ENCODE measurements at regions not wholly inside any gene's neighbourhood (a gene's known extent, or its start where the extent isn't known, plus 50 kb on each side); places are given as distances from the start of the nearest gene placed in this dataset.

- Histone ChIP-seq H3K36me3 (no peaks in the 10 kb centered on the region), H3K9me3 (no peaks in the 10 kb centered on the region), H3K4me1 (no peaks in the 10 kb centered on the region), H3K27ac (no peak overlapping the region), H3K27me3 (no peaks in the 10 kb centered on the region), H3K4me3 (no peak overlapping the region)
- no peak for DNase-seq
- TF ChIP-seq POLR2A (IDR thresholded peaks at IDR 0.05), result no peak
- no peak for TF ChIP-seq CTCF (IDR thresholded peaks at IDR 0.05 in 4 of 5, conservative IDR thresholded peaks at IDR 0.05 in 1 of 5)
- ATAC-seq, result no peak
- in situ Hi-C loops (cut with MboI; ENCODE audit: low sequenced_read_pairs in 4 of 4) (loop anchor here in 1 of 4 donors (25.0 kb wide), 1 partner anchor 547 kb away; no protein-coding TSS in a partner anchor), intact Hi-C loops (cut with DNase I; ENCODE audit: low total_unique reads) (no loop called here)
Measured at GRCh38 chr5:158565017-158565789, 534.5 kb downstream of the EBF1 start.

- in situ Hi-C loops (cut with MboI; ENCODE audit: low sequenced_read_pairs in 4 of 4) (loop anchor here in 1 of 4 donors (25.0 kb wide), 1 partner anchor 548 kb away; no protein-coding TSS in a partner anchor), intact Hi-C loops (cut with DNase I; ENCODE audit: low total_unique reads) (no loop called here)
- H3K4me3 ChIP-seq, result no peak overlapping the region
- H3K27ac ChIP-seq, result no peak overlapping the region
- H3K27me3 ChIP-seq, result no peaks in the 10 kb centered on the region
- DNase-seq (no peak), ATAC-seq (no peak)
- H3K4me1 ChIP-seq, result no peaks in the 10 kb centered on the region
- no peaks in the 10 kb centered on the region for H3K9me3 ChIP-seq
- H3K36me3 ChIP-seq, result no peaks in the 10 kb centered on the region
- TF ChIP-seq POLR2A (IDR thresholded peaks at IDR 0.05) (no peak), CTCF (IDR thresholded peaks at IDR 0.05 in 4 of 5, conservative IDR thresholded peaks at IDR 0.05 in 1 of 5) (no peak)
Measured at GRCh38 chr5:158563760-158564390, 535.8 kb downstream of the EBF1 start.

- Histone ChIP-seq H3K9me3 (no peaks in the 10 kb centered on the region), H3K36me3 (no peaks in the 10 kb centered on the region), H3K4me1 (no peaks in the 10 kb centered on the region), H3K27ac (no peak overlapping the region), H3K4me3 (no peak overlapping the region), H3K27me3 (no peaks in the 10 kb centered on the region)
- DNase-seq (no peak), ATAC-seq (no peak)
- TF ChIP-seq POLR2A (IDR thresholded peaks at IDR 0.05) (no peak), CTCF (IDR thresholded peaks at IDR 0.05 in 4 of 5, conservative IDR thresholded peaks at IDR 0.05 in 1 of 5) (no peak)
- in situ Hi-C loops (cut with MboI; ENCODE audit: low sequenced_read_pairs in 4 of 4) (loop anchor here in 1 of 4 donors (25.0 kb wide), 1 partner anchor 551 kb away; no protein-coding TSS in a partner anchor), intact Hi-C loops (cut with DNase I; ENCODE audit: low total_unique reads) (no loop called here)
Measured at GRCh38 chr5:158561562-158562190, 538.0 kb downstream of the EBF1 start.

GRCh38 chr5:158560170-158560569, 539.5 kb downstream of the EBF1 start:
- no peaks in the 10 kb centered on the region for H3K4me1 ChIP-seq
- H3K9me3 ChIP-seq, result no peaks in the 10 kb centered on the region
- TF ChIP-seq POLR2A (IDR thresholded peaks at IDR 0.05) (no peak), CTCF (IDR thresholded peaks at IDR 0.05 in 4 of 5, conservative IDR thresholded peaks at IDR 0.05 in 1 of 5) (no peak)
- in situ Hi-C loops (cut with MboI; ENCODE audit: low sequenced_read_pairs in 4 of 4) (loop anchor here in 1 of 4 donors (25.0 kb wide), 1 partner anchor 552 kb away; no protein-coding TSS in a partner anchor), intact Hi-C loops (cut with DNase I; ENCODE audit: low total_unique reads) (no loop called here)
- no peak for DNase-seq
- no peak for ATAC-seq
- H3K27ac ChIP-seq, result no peak overlapping the region
- no peaks in the 10 kb centered on the region for H3K36me3 ChIP-seq
- no peaks in the 10 kb centered on the region for H3K27me3 ChIP-seq
- no peak overlapping the region for H3K4me3 ChIP-seq

Measured in gastrocnemius medialis (tissue), 4 donors.